Epithelial cell of prostate (primary cell): ENCODE measurements at regions not wholly inside any gene's neighbourhood (a gene's known extent, or its start where the extent isn't known, plus 50 kb on each side); places are given as distances from the start of the nearest gene placed in this dataset.
A peak's percentile ranks its signal among the peaks of the same experiment; 100 is the strongest.

Experiments used
- DNase-seq: peaks from one replicate; pipeline ENCODE4 v3.0.0-alpha.2; 2011; ENCODE audit warnings: low read depth, low spot score
- H3K27ac ChIP-seq: fragments of 450-650 bp; 2 replicates; pipeline ENCODE4 v1.5.1; 2017; ENCODE audit warnings: mild to moderate bottlenecking

DNA sequence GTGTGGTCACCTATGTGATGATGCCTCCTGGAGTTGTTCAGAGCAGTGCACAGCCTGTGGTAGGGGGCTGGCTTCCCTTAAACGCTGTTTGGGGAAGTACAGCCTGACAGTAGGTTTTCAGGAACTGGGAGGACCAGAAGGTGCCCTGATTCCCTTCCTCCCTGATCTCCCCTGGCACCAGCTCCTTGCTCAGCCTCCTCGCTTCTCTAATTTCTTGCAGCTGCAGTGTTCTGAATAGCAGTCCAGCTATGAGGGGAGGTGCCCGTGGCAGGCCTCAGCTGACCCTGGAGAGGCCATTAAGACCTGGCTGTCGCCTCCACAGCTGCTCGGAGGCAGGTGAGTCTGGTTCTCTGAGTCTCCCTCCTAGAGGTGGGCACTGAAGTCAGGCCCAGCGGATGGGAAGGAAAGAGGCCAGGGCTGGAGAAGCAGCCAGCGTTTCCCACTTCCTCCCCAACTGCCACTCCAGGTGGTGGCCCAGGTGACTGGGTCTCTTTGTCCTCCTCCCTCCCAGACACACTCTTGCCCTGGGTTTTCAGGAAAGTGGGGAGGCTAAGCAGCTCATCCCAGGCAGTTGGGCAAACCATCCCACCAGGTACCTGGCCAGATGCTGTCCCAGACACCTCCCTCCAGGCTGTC is 52.0 kb upstream of the RPL11 start:
- no peak overlapping the region for H3K27ac ChIP-seq
- DNase-seq, result no peak

DNA sequence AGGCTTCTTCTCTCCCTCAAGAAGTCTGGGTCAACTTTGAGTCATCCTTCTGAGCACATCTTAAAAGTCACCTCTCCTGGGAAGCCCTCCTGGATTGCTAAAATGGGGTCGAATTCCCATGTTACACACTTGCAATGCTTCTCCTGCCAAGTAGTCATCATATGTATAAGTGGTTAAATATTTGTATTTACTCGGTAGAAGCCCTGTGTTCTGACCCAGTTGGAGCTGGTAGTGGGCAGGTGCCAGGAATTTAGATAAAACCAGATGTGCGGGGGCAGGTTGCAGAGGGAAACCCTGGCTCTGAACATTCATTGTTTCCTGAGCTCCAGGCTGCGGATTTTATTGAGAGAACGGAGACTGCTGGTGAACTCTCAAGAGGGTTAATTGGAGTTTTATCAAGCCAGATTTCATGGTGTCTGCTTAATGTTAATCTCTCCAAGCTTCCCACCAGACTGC is 52.8 kb upstream of the RPL11 start:
- DNase-seq, result no peak
- no peak overlapping the region for H3K27ac ChIP-seq

DNA sequence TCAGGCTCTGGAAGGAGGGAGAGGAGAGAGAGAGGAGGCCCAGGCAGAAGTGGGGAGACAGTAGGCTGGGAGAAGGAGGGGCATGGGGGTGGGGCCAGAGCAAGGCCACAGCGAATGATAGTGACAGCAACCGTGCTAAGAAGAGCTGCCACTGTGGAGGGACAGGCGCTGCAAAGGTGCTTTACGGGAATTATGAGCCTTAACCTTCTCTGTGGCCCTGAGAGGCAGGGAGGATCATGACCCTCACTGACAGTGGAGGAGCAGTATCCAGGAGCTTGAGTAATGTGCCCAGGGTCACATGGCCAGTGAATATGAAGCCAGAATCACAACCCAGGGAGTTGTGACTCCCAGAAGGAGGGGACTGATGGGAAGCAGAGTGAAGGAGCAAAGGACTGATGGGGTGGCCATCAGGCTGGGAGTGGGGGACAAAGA is 53.4 kb upstream of the RPL11 start:
- no peak for DNase-seq
- H3K27ac ChIP-seq, result no peak overlapping the region

DNA sequence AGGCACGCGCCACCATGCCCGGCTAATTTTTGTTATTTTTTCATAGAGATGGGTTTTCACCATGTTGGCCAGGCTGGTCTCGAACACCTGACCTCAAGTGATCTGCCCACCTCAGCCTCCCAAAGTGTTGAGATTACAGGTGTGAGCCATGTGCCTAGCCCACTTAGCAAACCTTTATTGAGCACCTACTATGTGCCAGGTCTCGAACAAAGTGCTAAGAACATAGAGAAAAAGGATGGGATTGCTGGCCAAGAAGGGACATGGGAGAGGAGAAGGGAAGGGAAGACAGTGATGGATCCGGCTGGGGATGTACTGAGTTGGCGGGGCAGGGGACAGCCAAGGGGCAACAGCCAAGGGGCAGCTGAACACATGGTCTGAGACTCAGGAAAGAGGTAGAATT is 55.6 kb upstream of the RPL11 start:
- no peak for DNase-seq
- H3K27ac ChIP-seq, result no peak overlapping the region

DNA sequence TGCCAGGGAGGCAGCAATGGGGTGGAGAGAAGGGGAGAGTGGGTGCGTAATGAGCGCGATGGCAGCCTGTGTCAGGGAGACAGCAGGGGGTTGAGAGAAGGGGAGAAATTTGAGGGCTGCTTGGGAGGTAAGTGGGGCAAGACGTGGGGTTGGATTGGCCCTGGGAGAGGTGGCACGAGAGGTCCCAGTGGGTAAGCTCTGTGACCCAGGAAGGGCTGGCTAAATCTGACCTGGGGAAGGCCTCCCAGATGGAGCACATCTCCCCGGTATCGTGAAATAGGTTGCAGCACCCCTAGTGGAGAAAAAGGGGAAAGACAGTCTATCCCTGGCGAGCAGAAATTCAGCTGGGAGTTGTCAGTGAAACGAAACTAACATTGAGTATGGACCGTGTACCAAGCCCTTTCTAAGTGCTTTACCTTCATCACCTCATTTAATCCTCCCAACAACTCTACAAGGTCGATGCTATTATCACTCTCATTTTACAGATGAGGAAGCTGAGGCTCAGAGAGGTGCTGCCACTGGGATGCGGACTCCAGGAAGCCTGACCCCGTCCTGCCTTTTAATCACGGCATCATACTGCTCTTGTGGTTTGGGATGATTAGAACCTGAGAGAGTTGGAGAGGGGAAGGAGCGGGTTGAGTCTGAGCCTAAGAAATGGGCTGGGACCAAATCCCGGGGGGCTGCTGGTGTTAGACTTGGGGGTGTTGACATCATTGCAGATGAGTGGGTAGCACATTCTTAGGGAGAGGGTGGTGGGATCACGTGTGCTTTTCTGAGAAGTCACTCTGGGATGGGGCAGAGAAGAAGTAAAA is 56.6 kb upstream of the RPL11 start:
- no peak overlapping the region for H3K27ac ChIP-seq
- DNase-seq, result no peak

DNA sequence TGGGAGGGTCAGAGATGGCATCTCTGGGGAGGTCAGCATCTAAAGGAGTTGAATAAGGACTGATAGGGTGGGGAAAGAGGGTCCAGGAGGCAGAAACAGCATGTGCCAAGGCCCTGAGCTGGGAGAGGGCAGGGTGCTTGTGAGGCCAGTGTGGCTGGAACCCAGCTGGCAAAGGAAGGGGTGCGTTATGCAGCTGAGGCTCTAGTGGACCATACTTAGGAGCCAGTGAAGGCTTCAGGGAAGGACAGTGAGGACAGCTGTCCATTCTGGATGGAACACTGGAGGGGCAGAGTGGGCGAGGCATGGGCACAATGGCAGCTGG is 57.1 kb upstream of the RPL11 start:
- no peak overlapping the region for H3K27ac ChIP-seq
- no peak for DNase-seq

DNA sequence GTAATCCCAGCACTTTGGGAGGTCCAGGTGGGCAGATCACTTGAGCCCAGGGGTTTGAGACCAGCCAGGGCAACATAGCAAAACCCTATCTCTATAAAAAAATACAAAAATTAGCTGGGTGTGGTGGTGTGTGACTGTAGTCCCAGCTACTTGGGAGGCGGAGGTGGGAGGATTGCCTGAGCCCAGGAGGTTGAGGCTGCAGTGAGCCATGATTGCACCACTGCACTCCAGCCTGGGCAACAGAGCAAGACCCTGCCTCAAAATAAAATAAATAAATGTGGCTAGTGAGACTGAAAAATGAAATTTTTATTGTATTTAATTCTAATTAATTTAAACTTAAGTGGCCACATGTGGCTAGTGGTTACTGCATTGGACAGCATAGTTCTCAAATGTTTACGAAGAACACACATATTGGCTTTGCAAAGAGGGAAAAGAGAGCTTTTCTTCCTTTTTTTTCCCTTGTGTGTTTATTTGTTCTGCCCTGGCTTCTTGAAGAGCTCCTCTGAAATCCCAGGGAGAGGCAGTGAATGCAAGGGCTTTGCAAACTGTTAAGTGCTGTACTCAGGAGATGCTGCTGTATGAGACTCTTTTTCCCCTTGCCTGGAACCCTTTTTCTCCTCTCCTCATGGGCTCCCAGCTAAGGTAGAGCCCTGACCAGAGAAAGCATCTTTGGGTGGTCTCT is 59.0 kb upstream of the RPL11 start:
- no peak for DNase-seq

DNA sequence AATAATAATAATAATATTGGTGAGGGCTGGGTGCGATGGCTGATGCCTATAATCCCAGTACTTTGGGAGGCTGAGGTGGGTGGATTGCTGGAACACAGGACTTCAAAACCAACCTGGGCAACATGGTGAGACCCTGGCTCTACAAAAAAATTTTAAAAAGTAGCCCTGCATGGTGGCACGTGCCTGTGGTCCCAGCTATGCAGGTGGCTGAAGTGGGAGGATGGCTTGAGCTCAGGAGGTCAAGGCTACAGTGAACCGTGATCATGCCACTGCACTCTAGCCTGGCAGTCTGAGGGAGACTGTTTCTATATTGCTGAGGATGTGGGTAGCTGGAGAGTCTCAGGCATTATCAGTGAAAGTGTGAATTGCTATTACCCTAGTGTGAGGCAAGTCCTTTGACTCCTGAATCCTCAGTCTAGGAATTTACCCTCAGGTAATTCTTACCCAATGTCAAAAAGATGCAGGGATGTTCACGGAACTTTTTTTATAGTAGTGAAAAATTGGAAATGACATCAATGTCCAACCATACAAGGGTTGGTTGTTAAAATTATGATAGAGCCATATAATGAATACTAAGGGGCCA is 61.8 kb upstream of the RPL11 start:
- no peak for DNase-seq

More for the DNA sequence above, 59.0 kb upstream of the RPL11 start:
- no peak overlapping the region for H3K27ac ChIP-seq

DNA sequence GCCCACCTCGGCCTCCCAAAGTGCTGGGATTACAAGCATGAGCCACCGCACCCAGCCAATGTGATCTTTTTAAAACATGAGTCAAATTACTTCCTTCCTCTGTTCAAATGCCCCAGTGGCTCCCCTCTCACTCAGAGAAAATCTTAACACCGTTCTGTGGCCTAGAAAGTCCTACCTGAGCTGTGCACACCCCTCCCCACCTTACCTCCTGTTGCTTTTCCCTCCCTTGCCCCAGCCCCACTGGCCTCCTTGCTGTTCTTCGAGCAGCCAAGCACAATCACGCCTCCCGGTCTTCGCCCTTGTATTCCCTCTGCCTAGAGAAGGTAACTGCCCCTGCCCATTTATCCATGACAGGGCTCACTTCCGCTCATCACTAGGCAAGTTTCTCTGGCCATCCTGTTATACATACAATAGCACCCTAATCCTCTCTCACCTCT is 62.6 kb upstream of the RPL11 start:
- DNase-seq, result no peak
- H3K27ac ChIP-seq, result no peak overlapping the region

More for the DNA sequence above, 61.8 kb upstream of the RPL11 start:
- H3K27ac ChIP-seq, result no peak overlapping the region

DNA sequence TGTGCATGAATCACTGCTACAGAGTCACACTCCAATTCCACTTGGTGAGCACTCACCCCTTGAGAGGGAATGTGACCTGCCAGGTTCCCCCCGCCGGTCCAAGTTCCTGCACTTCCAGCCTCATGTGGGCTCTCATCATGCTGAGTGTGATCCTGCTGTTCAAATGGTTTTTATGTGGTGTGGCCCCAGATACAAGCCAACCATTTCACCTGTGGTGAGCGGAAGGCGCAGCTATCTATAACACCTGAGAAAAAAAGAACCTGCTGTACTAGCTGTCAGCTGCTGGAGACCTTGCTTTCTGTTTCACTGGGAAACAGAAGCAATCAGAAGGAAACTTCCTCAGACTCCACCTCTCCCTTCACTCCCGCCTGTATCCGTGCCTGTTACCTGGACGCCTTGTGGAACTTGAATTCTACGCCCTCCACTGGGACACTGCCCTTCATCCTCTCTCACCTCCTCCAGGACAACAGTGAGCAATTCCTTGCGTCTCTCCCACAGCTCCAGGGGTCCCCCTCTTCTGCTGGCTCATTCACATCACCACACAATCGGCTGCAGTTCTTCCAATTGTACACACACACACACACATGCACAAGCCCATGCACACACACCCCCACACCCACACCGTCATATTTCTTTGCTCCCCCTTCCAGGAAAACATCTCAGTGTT is 64.4 kb upstream of the RPL11 start:
- no peak for DNase-seq
- no peak overlapping the region for H3K27ac ChIP-seq

DNA sequence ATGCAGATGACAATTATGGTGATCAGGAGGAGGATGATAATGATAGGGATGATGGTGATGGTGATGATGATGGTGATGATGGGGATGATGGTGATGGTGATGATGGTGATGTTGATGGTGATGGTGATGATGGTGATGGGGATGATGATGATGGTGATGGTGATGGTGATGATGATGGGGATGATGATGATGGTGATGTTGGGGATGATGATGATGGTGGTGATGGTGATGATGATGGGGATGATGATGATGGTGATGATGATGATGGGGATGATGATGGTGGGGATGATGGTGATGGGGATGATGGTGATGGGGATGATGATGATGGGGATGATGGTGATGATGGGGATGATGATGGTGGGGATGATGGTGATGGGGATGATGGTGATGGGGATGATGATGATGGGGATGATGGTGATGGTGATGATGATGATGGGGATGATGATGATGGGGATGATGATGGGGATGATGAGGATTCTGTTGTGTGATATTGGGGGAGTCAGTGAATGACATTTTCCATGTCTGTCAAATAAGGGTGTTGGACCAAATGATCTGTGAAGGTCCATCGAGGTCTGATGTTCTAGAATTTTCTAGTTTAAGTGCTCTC is 65.6 kb upstream of the RPL11 start:
- no peak overlapping the region for H3K27ac ChIP-seq
- no peak for DNase-seq

DNA sequence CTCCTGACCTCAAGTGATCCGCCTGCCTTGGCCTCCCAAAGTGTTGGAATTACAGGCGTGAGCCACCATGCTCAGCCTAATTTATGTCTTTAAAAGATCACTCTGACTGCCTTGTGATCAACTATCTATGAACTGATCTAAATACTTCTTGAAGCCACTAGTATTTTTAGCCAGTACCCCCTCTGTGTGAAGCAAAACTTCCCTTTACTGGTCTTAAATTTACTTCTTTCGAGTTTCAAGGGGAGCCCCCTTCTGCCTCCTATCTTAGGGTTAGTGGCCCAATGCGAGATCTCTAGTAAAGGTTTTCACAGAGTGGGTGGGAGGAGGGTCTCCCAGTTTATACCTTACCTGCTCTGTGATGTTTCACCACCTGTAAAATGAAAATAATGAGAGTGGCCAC is 66.1 kb upstream of the RPL11 start:
- DNase-seq, result no peak
- no peak overlapping the region for H3K27ac ChIP-seq

DNA sequence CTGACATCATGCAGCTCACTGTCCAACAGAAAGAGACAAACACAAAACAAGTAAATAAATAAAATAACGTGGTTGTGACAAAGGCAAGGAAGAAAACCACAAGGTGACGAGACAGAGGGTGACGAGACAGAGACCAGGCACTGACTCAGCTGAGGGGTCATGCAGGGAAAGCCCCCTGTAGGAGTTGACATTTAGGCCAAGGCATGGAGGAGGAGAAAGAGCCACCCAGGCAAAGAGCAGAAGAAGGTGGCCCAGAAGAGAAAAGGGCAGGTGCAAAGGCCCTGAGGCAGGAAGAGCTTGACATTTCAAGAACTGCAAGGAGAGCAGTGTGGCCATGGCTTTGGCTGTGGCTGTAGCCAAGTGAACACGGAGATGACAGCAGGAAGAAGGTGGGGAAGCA is 65.1 kb upstream of the ID3 start:
- no peak overlapping the region for H3K27ac ChIP-seq
- no peak for DNase-seq

DNA sequence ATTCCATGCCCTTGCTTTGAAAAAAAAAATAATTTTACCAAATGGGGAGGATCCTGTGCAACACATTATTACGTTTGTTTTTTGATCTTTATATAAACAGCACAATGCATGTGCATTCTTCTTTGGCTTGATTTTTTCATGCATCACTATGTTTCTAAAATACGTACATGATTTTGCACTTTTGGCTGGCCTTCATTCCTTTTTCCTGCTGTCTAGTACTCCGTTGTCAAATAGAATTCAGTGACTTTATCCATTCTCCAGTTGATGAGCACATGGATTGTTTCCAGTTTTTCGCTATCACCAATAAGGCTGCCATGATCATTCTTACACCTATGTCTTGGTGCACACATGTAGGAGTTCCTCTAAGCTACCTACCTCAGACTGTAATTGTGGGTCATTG is 63.0 kb upstream of the ID3 start:
- no peak for DNase-seq
- H3K27ac ChIP-seq, result no peak overlapping the region

DNA sequence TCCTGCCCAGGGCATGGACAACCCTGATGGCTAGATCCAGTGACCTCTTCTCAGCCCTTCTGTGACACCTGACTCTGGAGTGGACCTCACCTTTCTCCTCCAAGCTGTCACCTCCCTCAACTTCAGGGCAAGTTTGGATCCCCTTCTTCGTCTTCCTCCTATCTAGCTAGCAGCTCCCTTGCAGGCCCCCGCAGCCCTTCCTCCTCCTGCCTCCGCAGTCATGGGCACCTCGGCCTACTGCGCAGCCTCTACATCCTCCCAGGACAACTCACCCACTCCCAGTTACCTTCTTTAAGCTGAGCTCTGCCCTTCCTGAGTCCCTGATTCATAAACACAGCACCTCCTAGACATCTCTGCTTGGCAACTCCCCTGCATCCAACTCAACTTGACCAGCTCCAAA is 61.3 kb upstream of the ID3 start:
- H3K27ac ChIP-seq, result no peak overlapping the region
- DNase-seq, result no peak

DNA sequence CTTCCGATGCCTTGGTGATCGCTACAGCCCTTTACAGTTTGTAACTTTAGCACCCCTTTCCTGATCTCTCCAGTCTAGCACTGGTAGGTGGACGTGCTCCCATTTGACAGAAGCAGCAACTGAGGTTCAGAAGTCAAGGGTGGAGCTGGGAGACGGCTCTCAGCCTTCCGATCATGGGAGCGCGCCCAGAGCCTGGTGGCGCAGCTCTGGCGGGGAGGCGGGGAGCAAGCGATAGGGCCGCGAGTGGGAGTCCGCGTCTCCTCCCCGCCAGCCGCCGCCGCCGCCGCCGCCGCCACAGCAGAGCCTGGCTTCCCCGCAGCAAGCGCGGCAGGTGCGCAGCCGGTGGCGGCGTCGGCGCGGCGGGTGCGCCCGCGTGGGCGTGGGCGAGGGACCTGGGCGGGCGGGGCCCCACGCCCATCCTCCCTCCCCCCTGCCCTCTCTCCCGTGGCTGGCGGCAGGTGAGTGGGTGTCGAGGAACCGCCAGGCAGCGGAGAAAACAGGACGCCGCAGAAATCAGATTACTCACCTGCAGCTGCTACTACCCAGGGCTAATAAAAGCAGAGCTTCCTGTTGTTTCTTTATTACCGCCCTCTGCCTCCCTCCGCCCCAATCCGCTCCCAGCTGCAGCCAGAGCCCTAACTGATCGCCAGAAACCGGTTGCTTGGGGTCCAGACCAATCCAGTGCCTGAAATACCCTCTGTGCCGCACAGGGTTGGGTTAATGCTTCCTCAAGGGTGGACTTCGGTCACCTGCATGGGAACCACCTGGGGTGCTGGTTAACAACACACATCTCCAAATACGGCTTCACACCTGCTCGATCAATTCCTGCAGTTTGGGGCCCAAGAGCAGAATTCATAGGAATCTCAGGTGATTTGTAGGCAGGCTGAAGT is 60.2 kb upstream of the ID3 start:
- peak; percentile 37 for DNase-seq
- H3K27ac ChIP-seq, result no peak overlapping the region

DNA sequence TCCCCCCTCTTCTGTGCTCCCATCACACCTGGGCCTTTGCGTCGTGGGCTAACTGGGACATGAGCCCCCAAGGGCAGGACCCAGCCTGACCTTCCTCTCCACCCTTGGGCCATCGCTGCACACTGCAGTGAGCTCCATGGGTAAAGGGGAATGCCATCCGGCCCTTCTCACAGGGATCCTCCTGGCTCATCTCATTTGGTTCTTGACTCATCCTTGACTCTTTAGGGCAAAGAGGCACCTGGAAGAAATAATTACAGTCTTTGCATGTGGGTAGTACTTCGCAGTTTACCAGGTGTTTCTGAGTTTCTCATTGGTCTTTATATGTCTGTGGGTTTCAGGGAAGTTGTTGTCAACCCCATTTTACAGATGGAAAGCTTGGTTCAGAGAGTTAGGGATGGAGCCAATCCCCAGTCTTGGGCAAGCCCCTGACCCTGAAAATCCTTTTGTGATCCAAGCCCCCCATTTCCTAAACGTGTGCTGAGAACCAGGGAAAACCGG is 59.3 kb upstream of the ID3 start:
- DNase-seq, result no peak
- no peak overlapping the region for H3K27ac ChIP-seq

DNA sequence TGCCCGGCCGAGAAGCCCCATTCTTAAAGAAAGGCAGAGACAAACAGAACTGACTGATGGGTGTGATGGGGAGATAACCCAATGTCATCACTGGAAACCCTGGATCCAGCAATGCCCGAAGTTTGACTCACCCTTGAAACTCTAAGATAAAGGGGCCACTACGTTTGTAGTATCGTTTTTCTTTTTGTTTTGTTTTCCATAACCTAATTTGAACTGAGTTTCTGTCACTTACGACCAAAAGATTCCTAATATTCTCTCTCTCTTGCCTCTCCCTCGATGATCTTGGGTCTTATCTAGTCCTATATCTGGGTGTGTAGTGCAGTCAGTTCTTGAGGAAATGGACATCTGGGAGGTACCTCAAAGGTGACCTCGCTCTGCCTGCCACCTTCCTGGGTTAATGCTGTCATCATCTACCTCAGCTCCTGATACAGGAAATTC is 57.8 kb upstream of the ID3 start:
- no peak overlapping the region for H3K27ac ChIP-seq
- DNase-seq, result no peak

DNA sequence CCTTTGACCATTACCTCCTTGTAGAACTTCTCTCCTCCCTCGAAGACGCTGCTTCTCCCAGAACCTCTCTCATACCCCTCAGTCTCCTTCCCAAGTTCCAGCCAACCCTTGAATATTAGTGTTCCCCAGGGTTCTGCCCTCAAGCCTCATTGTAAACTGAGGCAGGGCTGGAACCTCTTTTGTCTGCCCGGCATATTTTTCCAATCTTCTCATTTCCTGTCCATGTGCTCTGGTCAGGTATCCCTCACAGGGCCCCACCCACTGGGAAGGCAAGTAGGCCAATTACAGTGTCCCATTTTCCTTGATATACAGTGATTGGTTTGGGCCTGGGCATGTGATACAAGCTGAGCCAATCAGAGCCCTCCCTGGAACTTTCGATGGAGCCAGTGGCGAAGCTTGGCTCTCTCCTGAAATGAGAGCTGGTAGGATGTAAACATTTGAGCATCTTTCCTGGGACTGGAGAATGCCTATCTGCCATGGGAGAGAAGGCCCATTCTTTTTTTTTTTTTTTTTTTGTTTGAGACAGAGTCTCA is 57.1 kb upstream of the ID3 start:
- no peak for DNase-seq
- no peak overlapping the region for H3K27ac ChIP-seq
